GM12873 (cell line): ENCODE measurements at regions not wholly inside any gene's neighbourhood (a gene's known extent, or its start where the extent isn't known, plus 50 kb on each side); places are given as distances from the start of the nearest gene placed in this dataset.

Experiments used
- CTCF ChIP-seq: IDR thresholded peaks from 2 replicates; pipeline ENCODE4 v1.5.1; 2012; ENCODE audit warnings: low read depth, mild to moderate bottlenecking, moderate library complexity, low read length, control low read depth; ENCODE audit not compliant: insufficient read depth; ENCODE audit errors: missing control alignments

DNA sequence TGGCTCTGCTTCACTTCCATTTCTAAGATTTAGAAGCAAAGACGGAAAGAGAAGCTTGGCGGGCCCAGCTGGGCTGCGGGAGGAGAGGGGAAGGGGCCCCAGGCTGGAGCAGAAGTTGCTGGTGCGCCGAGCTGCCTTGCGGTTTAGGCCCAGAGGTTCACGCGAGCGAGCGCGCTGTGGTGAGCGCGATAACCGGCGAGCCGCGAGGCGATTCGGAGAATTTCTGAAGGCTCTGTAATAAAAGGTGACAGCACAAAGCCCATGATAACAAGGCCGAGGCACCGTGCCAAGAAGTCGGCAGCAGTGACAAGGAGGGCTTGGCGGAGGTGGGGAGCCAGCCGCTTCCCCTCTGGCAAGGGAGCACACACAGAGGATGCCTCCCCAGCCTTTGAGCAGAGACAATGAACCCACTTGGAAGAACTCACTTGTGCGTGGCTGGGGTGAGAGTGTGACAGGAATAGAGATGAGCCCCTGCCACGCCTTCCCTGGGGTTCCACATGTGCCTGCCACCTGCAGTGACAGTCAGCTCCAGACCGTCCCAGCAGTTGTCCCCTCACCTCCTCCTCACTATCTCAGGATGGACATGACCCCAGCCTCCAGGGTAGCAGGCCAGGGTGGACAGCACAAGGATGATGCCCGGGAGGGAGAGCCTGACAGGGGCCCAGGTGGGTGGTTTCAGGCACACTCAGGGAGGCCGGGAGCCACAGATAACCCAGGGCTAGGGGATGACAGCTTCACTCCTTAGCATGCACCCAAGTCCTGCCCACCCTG, 315.2 kb downstream of the UACA start:
- TF ChIP-seq CTCF = no peak

- TF ChIP-seq CTCF = no peak
Measured at GRCh38 chr15:70447521-70447920, 315.8 kb downstream of the UACA start.

DNA sequence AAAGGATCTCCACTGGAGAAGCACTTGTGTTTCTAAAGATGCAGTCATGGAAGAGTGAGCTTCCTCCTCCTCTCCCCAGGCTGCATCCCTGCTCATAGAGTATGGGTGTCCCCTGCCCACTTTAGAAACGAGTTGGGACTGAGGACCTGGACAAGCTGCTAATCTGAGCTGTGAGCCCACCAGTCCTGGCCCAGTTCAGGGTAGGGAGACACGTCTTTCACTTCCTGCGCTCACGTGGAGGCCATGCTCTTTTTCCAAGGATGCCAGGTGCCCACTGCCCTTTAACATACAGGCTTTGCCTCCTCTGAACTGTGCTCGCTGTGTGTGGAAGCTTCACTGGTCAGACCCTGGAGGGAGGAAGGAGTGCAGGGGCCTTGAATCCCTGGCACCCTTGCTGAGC, 316.3 kb downstream of the UACA start:
- no peak for TF ChIP-seq CTCF

DNA sequence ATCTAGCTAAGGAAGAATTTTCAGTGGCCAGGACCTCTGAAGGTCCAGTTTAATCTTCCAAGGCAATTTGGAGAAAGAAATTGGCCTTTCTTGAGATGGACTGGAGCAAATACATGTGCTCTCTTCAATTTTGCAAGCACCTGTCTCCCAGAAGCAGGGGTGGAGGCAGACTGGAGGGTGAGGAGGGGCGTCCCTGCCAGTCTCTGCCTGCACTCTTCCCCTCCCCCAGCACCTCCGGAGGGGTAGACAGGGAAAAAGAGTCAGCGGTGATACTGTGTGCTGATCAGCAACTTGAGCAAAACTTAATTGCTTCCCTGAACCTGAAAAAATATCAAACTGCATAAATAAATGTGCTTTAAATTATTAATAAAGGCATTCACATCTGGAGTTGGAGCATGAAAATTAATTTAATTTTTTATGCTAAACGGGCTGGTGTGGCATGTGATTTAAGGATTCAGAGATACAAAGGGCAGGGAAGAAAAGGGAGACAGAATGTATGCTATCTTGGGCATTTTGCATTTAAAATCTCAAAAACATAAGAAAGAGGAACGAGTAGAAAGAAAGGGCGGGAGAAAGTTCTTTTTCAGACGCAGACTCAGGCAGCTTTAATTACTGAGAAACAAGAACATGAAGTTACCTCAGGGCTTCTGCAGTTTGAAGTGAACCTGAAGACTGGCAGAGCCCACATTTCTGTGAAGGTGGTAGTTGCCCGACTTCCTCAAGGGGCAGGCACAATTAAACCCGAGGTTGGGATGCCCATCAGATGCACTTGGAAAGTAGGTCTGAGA, 319.7 kb downstream of the UACA start:
- TF ChIP-seq CTCF = no peak

GRCh38 chr15:70442616-70443321, 320.6 kb downstream of the UACA start:
- TF ChIP-seq CTCF = no peak

DNA sequence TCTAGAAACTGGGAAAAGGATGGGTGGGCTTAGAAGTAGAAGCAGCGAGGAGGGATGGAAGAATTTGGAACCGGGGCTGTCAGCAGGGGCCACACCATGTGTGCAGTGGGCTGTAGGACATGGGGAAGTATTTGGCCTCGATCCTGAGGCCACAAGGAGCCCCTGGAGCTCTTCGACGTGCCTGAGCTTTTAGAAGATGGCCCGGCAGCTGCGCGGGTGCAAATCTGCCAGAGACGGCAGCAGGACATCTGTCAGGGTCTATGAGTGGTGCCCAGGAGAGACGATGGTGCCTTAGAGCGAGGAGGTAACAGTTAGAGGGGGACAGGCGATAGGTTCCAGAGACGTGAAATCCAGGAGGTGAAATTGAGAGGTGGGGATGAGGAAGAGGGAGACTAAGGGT, 321.1 kb downstream of the UACA start:
- TF ChIP-seq CTCF = no peak

DNA sequence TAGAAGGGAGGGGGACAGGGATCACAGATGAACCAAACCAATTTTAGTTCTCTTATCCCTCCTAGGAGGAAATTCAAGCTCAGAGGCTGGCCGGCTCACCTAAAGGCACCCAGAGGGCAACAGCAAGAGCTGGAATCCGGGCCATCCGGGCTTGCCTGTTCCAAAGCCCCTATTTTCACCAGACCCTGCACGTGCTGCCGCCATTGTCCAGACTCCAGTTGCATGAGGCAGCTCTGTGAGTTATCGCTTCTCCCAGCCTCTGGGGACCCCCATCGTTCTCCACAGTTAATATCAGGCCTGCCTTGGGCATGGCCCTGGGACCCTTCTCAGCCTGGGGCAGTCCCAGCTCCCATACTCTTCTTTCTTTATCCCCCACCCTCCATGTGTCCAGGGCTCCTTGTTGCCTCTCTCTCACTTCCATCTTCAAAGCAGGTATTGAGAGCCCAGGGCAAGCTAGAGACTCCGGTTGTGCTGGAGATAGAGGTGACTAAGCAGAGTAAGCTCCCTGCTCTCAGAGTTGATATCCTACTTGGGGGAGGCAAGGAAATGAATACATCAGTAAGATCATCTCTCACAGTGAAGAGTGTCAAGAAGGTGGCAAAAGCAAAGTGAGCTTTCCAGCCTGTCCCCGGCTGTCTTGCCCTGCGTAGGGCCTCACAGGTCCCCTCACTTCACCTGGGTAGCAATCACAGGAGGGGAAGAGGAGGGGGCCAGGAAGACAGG, 322.8 kb downstream of the UACA start:
- no peak for TF ChIP-seq CTCF
